GM18499 (cell line): ENCODE measurements at regions not wholly inside any gene's neighbourhood (a gene's known extent, or its start where the extent isn't known, plus 50 kb on each side); places are given as distances from the start of the nearest gene placed in this dataset.

ENCODE experiments used
- ATAC-seq: cut with Tn5 transposase; IDR thresholded peaks from one replicate; pipeline ENCODE4 v1.9.1; 2021; ENCODE audit warnings: moderate number of reproducible peaks; ENCODE audit not compliant: insufficient read depth, unreplicated experiment

DNA sequence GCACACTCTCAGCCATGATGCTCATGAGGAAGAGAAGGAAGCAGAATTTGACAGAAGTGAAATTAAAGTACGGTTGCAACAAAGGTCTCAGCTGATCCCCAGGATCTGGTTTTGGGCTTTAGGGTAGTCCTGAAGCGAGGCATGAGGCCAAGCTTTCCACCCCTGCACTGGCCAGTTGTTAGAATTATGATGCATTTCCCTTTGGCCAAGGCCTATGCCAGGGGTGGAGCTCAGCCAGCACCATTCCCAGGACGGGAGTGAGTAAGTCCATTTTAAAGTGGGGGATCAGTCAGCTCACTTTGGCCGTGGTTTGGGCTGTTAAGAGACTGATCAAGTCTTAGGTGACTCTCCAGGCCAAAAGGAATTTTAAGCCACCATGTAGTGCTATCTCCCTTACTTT lies 314.5 kb upstream of the MMADHC start:
- ATAC-seq, result no peak

DNA sequence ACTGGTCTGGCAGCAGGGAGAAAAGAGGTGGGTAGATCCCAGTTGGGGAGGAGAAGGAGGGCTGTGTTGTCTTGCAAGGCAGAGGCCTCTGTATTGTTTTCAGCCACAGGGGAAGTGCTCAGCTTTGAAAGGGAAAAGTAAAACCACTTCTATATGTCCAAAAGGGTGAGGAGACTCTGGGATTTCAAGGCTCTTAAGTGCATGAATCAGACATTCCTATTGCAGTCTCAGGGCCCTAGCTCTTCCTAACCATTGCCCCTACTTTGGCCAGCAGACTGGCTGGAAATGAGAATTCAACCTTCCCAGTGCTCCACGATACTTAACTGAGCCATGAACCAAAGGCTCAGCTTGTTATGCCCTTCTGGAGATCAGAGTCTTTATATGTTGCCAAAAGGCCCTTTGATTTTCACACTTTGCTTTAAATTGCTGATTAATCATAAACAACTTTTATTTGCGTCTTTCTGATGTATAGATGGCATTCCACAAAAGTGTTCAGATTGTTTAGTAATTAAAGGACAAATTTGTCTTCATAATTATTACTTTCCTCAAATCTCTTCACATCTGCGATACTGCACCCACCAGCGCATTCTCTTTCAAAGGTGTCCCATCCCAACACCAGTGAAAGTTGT lies 313.8 kb upstream of the MMADHC start:
- ATAC-seq, result no peak

DNA sequence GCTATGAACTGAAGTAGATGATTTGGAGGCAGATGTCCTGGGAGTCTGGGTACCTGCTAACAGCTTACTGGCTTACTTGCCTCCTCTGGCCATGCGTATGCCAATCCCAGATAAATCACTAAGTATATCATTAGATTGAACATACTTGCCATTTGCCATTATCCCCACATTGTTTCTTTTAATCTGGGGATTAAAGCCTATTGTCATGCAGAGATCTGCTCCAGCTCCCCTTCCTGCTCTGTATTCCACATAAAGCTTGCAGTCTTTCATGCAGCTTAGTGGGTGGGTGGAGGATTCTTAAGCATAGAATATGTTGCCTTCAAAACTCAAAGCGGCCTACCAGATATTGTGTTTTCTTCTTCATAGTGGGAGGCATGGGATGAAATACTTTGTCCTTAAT lies 311.8 kb upstream of the MMADHC start:
- ATAC-seq, result no peak

DNA sequence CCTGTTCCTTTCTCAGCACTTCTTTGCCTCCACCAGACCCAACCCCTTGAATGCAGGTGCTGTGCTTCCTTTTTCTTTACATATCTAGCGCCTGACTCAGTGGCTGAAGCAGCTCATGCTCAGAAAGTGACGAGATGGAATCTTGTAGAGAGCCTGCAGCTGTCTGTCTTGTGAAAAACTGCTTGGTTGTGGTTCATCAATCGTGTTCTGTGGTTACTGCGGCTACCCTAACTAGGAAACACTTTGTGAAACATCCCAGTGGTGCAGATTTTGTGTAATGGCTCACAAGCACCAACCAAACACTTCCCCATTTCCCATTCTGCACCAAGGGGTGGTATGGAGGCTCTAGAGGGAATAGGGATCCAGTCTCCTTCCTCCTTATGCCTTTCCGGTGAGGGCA lies 307.2 kb upstream of the MMADHC start:
- ATAC-seq, result no peak

DNA sequence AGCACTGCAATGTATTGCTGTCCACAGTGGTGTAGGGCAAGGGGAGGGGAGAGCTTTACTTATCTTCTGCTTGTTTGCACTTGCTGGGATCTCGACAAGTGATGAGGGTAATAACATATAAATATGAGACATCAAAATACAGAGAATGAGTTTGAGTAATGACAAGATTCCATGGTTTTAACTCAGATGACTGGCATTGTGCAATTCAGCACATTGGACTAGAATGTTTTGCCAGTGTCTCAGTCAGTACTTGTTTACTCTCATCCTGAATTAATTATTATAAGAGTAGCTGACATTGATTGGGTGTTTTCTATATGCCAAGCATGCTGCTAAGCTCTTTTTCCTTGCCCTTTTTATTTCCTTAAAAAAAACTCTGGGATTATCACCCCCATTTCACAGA lies 306.7 kb upstream of the MMADHC start:
- ATAC-seq, result no peak

DNA sequence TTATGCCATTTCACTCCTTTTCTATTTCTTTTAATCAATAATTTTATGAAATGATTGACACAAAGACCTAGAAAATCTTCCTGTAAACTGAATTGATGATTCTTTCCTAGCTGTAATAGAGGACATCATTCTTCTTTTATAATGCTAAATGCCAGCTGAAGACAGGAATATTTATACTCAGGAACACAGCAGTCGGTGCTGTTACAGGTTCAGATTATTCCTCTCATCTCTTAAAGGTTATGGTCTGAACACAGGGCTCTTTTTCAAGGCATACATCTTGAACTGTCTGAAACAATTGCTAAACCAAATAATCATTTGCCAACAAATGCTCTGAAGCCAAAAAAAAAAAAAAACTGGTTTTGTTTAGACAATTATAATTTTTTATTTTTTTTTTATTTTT lies 305.0 kb upstream of the MMADHC start:
- no peak for ATAC-seq

DNA sequence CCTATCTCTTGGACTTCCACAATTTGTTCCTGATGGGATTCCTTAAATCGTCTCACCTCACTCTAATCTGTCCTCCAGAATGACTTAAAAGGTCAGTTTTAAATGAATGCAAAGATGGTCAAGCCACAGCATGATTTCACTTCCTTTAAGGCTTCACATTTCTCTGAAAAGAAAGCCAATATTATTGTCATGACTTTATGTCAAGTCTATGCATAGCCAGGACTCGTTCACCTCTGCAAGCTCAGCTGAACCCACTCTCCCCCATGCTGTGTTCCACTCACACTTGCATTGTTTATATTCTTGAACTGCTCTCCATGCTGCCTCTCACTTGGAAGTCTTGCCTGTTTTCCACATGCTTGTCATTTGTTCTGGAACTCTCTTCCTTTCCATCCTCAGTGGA lies 298.4 kb upstream of the MMADHC start:
- ATAC-seq, result no peak

DNA sequence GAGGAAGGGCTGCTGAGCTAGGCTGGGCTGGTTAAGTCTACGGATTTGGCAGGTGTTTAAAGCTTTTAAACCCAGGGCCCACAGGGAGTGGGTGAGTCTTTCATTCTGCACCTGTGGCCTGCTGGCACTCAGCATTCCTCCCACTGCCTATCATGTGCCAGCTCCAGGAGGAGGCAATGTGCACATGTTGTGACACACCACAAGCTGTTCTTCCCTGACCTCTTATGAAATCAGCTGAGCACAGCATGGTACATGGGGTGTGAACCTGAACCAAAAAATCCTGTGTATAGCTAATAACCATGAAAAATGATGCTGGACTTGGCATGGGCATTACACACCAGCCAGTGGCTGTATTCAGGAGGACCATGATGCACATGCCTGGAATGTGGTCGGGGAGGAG lies 297.9 kb upstream of the MMADHC start:
- no peak for ATAC-seq

DNA sequence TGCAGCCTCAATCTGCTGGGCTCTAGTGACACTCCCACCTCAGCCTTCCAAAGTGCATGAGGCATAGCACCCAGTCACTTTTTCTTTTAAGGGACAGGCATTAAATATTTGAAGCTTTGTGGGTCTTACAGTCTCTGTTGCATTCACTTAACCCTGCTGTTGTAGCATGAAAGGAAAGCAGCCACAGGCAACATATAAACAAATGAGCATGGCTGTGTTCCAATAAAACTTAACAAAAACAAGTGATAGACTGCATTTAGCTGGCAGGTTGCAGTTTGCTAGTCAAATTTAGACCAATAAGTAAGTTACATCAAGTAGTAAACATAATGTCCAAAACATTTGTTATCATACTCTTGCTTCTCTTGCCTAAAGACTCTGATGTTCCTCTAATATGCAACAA lies 297.3 kb upstream of the MMADHC start:
- no peak for ATAC-seq

DNA sequence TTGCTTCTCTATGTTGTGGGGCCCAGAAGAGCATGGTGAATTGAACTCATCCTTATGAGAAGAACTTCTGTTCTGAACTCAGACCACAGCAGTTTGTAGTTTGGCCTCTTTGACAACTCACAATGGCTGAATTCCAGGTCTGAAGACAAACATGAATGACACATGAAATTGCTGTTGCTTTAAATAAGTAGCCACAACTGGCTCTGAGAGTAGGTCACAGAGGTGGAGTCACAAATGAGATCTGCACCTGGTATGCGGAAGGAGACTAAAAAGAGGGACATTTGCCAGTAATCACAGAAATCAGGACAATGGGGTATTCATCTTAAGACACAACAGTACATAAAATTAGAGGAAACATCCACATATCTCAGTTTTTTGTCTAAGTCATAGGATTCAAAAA lies 290.3 kb upstream of the MMADHC start:
- no peak for ATAC-seq

DNA sequence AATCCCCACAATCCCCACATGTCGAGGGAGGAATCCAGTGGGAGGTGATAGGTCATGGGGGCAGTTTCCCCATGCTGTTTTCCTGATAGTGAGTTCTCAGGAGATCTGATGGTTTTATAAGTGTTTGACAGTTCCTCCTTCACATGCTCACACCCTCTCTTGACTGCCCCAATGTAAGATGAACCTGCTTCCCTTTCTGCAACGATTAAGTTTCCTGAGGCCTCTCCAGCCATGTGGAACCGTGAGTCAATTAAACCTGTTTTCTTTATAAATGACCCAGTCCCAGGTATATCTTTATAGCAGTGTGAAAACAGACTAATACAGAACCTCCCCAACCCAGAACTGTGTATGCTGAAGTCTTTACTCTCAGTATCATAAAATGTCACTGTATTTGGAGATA lies 289.5 kb upstream of the MMADHC start:
- no peak for ATAC-seq

DNA sequence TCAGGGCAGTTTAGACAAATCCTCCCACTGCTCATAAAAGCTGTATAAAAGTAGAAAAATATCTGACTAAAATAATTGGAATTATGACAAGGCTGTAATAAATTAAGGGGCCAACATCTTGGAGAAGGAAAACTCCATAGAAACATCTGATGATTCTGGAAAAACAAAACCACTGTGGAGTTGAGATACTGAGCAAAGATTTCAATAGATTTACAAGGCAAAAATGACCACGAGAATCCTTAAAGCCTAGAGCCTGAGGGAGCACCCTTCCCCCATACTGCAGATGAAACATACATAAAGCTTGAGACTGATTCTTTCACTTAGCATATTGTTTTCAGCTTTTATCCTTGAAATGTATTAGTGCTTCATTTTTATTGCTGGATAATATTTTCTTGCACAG lies 286.4 kb upstream of the MMADHC start:
- ATAC-seq, result no peak

DNA sequence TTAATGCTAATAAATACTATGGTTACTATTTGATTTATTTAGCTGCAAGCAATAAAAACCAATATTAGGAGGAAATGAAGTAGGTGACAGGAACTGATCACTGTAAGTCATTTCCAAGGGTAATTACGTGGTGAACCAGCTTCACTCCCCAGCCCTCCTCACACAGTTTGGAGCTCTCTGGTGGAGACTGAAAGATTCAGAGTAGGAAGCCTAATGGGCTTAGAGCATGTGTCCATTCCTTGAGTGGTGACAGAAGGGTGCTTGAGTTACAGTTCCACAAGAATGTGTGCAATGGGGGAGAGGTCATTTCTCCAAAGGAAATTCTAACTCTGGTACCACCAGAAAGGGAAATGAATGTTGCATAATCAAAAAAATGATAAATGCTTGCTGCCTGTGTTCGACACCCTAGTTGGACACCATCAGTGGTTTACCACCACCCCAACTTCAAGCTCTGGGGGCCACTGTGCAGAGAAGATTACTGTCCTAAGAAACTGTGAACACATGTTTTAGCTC lies 285.1 kb upstream of the MMADHC start:
- no peak for ATAC-seq

DNA sequence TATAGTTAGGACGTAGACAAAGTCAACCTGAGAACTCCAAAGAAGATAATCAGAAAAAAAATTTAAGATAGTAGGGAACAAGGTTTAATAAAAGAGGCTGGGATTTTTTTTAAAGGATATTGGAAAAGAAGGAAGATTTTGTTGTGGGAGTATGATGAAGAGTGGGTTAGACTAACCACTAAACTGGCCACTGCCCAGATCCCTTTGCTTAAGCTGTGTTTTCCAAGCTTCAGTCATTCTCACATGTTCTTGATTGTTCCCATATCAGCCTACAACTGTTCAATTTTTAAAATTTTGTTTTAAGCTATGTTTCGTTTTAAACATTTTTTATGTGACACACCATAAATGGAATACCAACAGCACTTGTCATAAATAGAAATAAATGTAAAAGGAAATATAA lies 284.5 kb upstream of the MMADHC start:
- no peak for ATAC-seq

DNA sequence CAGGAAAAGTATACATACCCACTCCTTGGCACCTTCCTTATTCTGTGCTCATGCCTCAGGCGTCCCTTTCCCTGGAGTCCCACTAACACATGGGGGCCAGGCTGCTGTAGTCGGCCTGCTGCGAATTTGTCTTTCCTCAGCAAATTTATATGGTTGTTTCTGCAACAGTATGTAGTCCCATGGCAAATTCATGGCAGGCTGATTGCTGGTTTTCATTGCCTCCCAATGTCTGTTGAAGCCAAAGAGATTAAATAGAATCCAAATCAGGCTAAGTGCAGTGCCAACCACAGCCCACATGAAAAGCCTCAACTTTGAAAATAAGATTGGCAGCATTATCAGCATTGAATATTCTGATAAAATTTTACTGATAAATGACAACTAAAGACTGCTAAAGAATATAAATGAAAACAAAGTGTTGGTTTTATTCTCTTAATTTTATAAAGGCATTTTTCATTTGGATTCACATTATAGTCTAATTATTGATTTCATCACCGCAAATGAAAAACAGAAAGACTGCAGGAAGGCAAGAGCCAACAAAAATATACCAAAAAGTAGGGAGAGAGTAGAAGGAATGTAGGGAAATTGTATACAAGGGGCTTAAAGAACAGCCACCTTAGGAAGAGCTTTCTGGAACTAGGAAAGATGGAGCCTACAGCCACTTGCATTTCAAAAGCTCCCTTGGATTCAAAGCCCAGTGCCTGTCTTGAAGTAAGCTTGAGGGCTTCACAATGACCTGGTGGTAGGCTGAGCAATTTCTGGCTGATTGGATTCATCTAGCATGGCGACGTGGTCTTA lies 283.7 kb upstream of the MMADHC start:
- no peak for ATAC-seq

DNA sequence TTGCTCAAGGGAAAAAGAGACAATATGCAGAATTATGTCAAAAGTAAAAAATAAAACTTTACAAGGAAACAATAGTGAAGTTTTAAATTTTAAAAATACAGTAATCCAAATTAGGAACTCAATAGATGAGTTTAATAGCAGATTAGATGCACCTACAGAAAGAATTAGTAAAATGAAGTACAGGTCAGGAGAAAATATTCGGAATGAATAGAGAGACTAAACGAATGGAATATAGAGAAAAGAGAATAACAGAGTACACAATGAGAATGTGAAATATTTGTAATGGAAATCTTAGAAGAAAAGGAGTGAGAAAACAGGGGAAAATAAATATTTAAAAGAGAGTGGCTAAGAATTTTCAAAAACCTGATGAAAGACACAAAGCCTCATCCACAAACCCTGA lies 275.7 kb upstream of the MMADHC start:
- ATAC-seq, result no peak

DNA sequence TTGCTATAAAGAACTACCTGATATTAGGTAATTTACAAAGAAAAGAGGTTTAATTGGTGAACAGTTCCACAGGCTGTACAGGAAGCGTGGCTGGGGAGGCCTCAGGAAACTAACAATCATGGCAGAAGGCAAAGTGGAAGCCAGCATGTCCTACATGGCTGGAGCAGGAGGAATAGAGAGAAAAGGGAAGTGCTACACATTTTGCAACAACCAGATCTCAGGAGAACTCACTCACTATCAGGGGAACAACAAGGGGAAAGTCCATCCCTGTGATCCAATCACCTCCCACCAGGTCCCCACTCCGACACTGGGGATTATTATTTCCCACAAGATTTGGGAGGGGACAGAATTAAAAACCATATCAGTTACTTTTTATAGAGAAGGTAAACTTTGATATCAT lies 273.5 kb upstream of the MMADHC start:
- no peak for ATAC-seq

DNA sequence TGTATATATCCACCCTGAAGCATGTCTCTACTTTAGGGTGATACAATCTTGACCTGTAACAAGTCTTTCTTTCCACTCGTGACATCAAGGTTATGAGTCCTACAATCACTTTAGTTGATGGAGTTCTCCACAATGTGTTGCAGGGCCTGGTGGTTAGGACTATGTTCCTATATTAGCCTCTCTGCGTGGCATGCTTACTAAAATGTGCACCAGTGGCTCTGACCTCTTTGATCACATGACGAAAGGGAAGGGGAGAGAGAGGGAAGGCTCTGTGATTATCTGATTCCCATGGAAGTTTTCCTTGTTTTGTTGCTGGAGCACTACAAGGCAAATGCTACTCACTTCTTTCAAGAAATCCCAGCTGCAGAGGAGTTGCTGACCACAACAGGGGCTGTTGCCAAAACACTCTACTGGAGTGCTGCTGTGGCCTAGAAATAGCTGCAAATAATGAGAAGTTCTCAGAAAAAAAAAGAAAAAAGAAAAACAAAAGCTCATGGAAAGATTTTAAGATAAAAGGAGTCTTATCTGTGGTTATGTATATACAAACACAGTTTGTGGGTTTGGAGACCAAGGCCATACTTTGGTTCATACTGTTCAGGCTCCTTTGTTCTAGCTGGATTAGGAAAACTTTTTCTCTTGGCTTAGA lies 272.8 kb upstream of the MMADHC start:
- no peak for ATAC-seq

DNA sequence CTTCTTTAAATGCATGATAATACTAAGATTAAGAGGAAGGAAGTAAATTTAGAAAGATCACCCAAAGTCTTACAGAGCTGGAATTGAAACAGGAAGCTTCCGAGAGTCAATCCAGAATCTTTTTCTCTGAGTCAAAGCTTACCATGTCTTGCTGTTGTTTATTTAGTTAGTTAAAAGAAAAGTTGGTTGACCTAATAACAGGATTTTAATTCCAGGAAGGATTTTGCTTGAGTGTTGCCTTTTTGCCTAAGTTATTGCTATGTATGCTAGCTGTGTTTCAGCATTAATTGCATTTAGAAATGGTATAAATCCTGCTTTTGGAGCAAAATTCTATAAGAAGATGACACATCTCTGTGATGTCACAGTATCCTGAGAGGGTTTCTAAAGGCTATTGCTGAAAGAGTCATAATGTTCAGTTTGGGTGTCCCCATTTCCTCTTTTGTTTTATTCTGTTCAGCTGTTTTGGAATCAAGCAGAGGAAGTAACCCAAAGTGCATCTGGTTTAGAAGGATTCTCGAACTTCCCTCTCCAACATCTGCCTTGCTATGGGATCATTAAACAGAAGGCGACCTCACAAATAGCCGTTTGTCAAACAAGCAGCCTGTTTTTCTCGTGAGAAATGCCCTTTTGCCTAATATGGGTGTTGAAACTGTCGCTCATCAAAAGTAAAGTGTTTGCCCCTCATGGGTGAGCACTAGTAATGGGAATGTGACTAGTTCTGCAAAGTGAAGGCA lies 271.5 kb upstream of the MMADHC start:
- ATAC-seq, result no peak

DNA sequence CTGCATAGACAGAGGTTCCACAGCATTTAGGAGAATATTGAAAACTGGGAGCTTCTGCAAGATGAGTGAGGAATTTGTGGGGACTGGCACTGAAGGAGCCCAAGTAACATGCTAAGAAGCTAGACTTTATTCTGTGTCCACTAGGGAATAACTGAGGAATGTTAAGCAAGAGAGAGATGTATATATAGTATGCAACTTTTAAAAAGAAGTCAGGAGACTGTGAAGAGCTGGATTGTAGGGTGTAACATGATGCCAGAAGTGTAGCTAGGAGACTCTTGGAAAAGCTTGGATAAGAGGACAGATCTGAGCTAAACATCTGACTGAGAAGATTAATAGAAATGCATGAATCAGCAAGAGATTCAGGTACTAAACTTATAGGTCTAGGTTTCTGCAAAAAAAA lies 270.6 kb upstream of the MMADHC start:
- no peak for ATAC-seq

DNA sequence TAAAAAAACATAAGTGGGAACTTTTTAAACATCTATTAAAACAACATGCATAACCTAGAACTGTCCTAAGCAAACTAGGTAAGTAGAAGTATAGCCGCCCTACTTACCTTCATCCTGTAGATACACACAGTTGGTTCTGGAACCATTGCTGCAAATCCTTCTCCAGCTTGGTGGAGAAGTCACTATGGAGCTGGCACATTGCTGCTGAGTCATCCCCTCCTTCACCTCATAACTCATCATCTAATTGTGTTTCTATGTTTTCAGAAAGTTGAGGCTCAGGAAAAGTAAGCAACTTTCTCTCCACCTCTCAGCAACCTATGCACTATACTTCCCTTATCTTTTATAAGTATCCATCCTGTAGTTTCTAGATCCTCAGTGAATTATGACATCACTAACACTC lies 269.8 kb upstream of the MMADHC start:
- no peak for ATAC-seq
